B cell (primary cell): ENCODE measurements at regions not wholly inside any gene's neighbourhood (a gene's known extent, or its start where the extent isn't known, plus 50 kb on each side); places are given as distances from the start of the nearest gene placed in this dataset.

Experiments used
- ATAC-seq: fragments of 200-7000 bp; cut with Tn5 transposase; one replicate; pipeline ENCODE4 v1.10.0; 2021; ENCODE audit warnings: low read depth, mild to moderate bottlenecking, moderate number of reproducible peaks, moderate library complexity
- CTCF ChIA-PET: fragments of 350-600 bp; sonication (Branson Sonifier 250); formaldehyde crosslinking; loops from one replicate; lab custom pipeline; 2021; ENCODE audit warnings: antibody characterized with exemption, inconsistent platforms; lab: Charles Lee
- POLR2A ChIA-PET: fragments of 350-600 bp; sonication (Branson Sonifier 250); formaldehyde crosslinking; loops from one replicate; lab custom pipeline; 2021; ENCODE audit warnings: antibody characterized with exemption; lab: Charles Lee
- DNase-seq: peaks from one replicate; pipeline ENCODE4 v3.0.0; 2013
- H2AFZ ChIP-seq: 2 replicates; pipeline ENCODE4 v1.6.1; 2012; ENCODE audit warnings: mild to moderate bottlenecking, low read depth, low read length; ENCODE audit not compliant: insufficient read depth, poor library complexity, severe bottlenecking
- H3K27ac ChIP-seq, 2 donors: 1 replicate in 1 of 2; 2 replicates in 1 of 2; pipeline ENCODE4 v1.5.1; 2012 to 2013; ENCODE audit warnings: low read length in 2 of 2, mild to moderate bottlenecking in 2 of 2, moderate library complexity in 1 of 2
- H3K27me3 ChIP-seq, 4 experiments: fragments of 200-600 bp in 1 of 4; sonication (generic) in 1 of 4; replicated peaks in 1 of 4; 1 replicate in 2 of 4; 2 replicates in 2 of 4; pipeline versions ENCODE4 v1.6.1 to v1.7.0; 2013 to 2016; ENCODE audit warnings: low read length in 3 of 4, mild to moderate bottlenecking in 2 of 4, mixed read lengths in 1 of 4, moderate library complexity in 1 of 4; ENCODE audit not compliant: insufficient read depth in 4 of 4, control insufficient read depth in 3 of 4; ENCODE audit errors: control extremely low read depth in 1 of 4
- H3K36me3 ChIP-seq, 2 experiments: replicated peaks in 1 of 2; 1 replicate in 1 of 2; 2 replicates in 1 of 2; pipeline versions ENCODE4 v1.6.1 to v1.7.1; 2013; ENCODE audit warnings: low read length in 1 of 2; ENCODE audit not compliant: insufficient read depth in 2 of 2, control insufficient read depth in 1 of 2; ENCODE audit errors: control extremely low read depth in 1 of 2, extremely low read depth in 1 of 2
- H3K4me1 ChIP-seq, 2 donors: fragments of 200-600 bp in 1 of 2; sonication (generic) in 1 of 2; 1 replicate in 1 of 2; 2 replicates in 1 of 2; pipeline versions ENCODE4 v1.5.1 to v1.6.1; 2013 to 2017; ENCODE audit warnings: low read length in 2 of 2; ENCODE audit not compliant: control insufficient read depth in 2 of 2, insufficient read depth in 2 of 2
- H3K4me2 ChIP-seq: replicated peaks from 2 replicates; pipeline ENCODE3; 2012; ENCODE audit warnings: mild to moderate bottlenecking, low read depth, low read length; ENCODE audit not compliant: poor library complexity, severe bottlenecking
- H3K4me3 ChIP-seq, 5 experiments: fragments of 200-600 bp in 1 of 5; sonication (generic) in 1 of 5; 1 replicate in 3 of 5; 2 replicates in 2 of 5; pipeline versions ENCODE4 v1.5.1 to v1.7.0; 2011 to 2016; ENCODE audit warnings: low read length in 4 of 5, mild to moderate bottlenecking in 4 of 5, low read depth in 2 of 5, control low read depth in 1 of 5, moderate library complexity in 1 of 5; ENCODE audit not compliant: insufficient read depth in 1 of 5; ENCODE audit errors: control extremely low read depth in 1 of 5, extremely low read depth in 1 of 5
- H3K79me2 ChIP-seq: fragments of 200-600 bp; sonication (generic); one replicate; pipeline ENCODE4 v1.6.0; 2016; ENCODE audit warnings: low read length; ENCODE audit not compliant: control insufficient read depth, insufficient read depth
- H3K9ac ChIP-seq: fragments of 200-600 bp; sonication (generic); 2 replicates; pipeline ENCODE4 v1.6.1; 2017; ENCODE audit warnings: mild to moderate bottlenecking, low read length, moderate library complexity
- H3K9me3 ChIP-seq, 3 donors: one replicate each; pipeline versions ENCODE4 v1.6.1 to v1.7.1; 2013; ENCODE audit warnings: low read length in 2 of 3; ENCODE audit not compliant: control insufficient read depth in 2 of 3, insufficient read depth in 1 of 3; ENCODE audit errors: control extremely low read depth in 1 of 3
- H4K20me1 ChIP-seq: 2 replicates; pipeline ENCODE4 v1.6.0; 2012; ENCODE audit warnings: mild to moderate bottlenecking, low read length; ENCODE audit not compliant: insufficient read depth, control insufficient read depth, poor library complexity, severe bottlenecking
- H3K27ac Mint-ChIP-seq: one replicate; pipeline ENCODE4 v1.8.0; 2021; ENCODE audit warnings: mixed read lengths
- H3K27me3 Mint-ChIP-seq: one replicate; pipeline ENCODE4 v1.8.0; 2021; ENCODE audit warnings: mixed read lengths
- H3K4me1 Mint-ChIP-seq: one replicate; pipeline ENCODE4 v1.8.0; 2021; ENCODE audit warnings: mixed read lengths
- H3K4me3 Mint-ChIP-seq: one replicate; pipeline ENCODE4 v1.8.0; 2021; ENCODE audit warnings: mixed read lengths
- H3K9me3 Mint-ChIP-seq: one replicate; pipeline ENCODE4 v1.8.0; 2022; ENCODE audit warnings: mixed read lengths; ENCODE audit not compliant: insufficient read depth
- CTCF ChIP-seq: fragments of 200-600 bp; IDR thresholded peaks from one replicate; pipeline ENCODE4 v1.8.0; 2022; ENCODE audit warnings: antibody characterized with exemption, mild to moderate bottlenecking
- EZH2 ChIP-seq: IDR thresholded peaks from 2 replicates; pipeline ENCODE4 v1.6.1; 2012; ENCODE audit warnings: borderline replicate concordance, low read depth, mild to moderate bottlenecking, moderate library complexity, low read length; ENCODE audit not compliant: insufficient read depth, poor library complexity, severe bottlenecking
- WGBS: methylation state at CpG from one replicate; pipeline ENCODE4 v1.1.5; 2013; ENCODE audit warnings: missing lambda C conversion rate; ENCODE audit not compliant: insufficient coverage; 5-methylcytosine and 5-hydroxymethylcytosine counted together
- intact Hi-C: fragments of 100-400 bp; cut with micrococcal nuclease; formaldehyde crosslinking; loops from one replicate; pipeline ENCODE4 v1.10.0; 2022

GRCh38 chr9:14993061-14993800 is 83.0 kb upstream of the FREM1 start:
- ATAC-seq = no peak
- DNase-seq = no peak
- intact Hi-C loops = no loop called here
- no peaks in the 10 kb centered on the region for H4K20me1 ChIP-seq
- peak overlapping the region; percentile 65 for H2AFZ ChIP-seq
- no peak overlapping the region for H3K27ac ChIP-seq
- TF ChIP-seq CTCF (no peak), EZH2 (no peak)
- ChIA-PET POLR2A (no interaction called here), CTCF (no interaction called here)
- peaks cover 0 to 10% (median 0%) of the 10 kb centered on the region in 3 donors for H3K9me3 ChIP-seq
- H3K4me3 ChIP-seq = peak overlapping the region in 4 of 5 experiments; percentile 21 to 33 (median 28)
- WGBS = 18% methylated on average over 45 of the region's 49 CpGs
- peak overlapping the region; percentile 42 for H3K9ac ChIP-seq
- peaks cover 0 to 18% (median 5%) of the 10 kb centered on the region in 4 experiments for H3K27me3 ChIP-seq
- H3K4me3 Mint-ChIP-seq = peak overlapping the region; percentile 29
- H3K36me3 ChIP-seq = no peaks in the 10 kb centered on the region
- H3K79me2 ChIP-seq = no peaks in the 10 kb centered on the region
- peaks cover 36% of the 10 kb centered on the region for H3K27me3 Mint-ChIP-seq
- H3K4me2 ChIP-seq = peak overlapping the region; percentile 56
- H3K4me1 ChIP-seq = peaks cover 0 to 9% of the 10 kb centered on the region in 2 donors
- H3K27ac Mint-ChIP-seq = no peak overlapping the region
- no peaks in the 10 kb centered on the region for H3K9me3 Mint-ChIP-seq
- H3K4me1 Mint-ChIP-seq = peaks cover 7% of the 10 kb centered on the region

- Mint-ChIP-seq H3K4me3 (peak overlapping the region; percentile 29), H3K4me1 (peaks cover 7% of the 10 kb centered on the region), H3K27ac (no peak overlapping the region), H3K9me3 (no peaks in the 10 kb centered on the region), H3K27me3 (peaks cover 36% of the 10 kb centered on the region)
- Histone ChIP-seq H2AFZ (no peak overlapping the region), H3K4me3 (peak overlapping the region in 1 of 5 experiments; percentile 32), H3K9ac (no peak overlapping the region), H3K9me3 (peaks cover 0 to 10% (median 0%) of the 10 kb centered on the region in 3 donors), H3K27ac (no peak overlapping the region), H3K79me2 (no peaks in the 10 kb centered on the region), H3K4me1 (peaks cover 0 to 9% of the 10 kb centered on the region in 2 donors), H3K27me3 (peaks cover 0 to 18% (median 5%) of the 10 kb centered on the region in 4 experiments), H3K4me2 (no peak overlapping the region), H3K36me3 (no peaks in the 10 kb centered on the region), H4K20me1 (no peaks in the 10 kb centered on the region)
- CTCF ChIA-PET = no interaction called here
- 98% methylated on average over 5 of the region's 5 CpGs for WGBS
- POLR2A ChIA-PET = no interaction called here
- DNase-seq (no peak), ATAC-seq (no peak)
- intact Hi-C loops = no loop called here
- TF ChIP-seq EZH2 = no peak
- TF ChIP-seq CTCF = no peak
Observed at GRCh38 chr9:14992516-14992915, 82.3 kb upstream of the FREM1 start.
